ENCODE measurements at regions not wholly inside any gene's neighbourhood (a gene's known extent, or its start where the extent isn't known, plus 50 kb on each side); places are given as distances from the start of the nearest gene placed in this dataset.

GRCh38 chr18:59987102-59987501 lies 87.3 kb downstream of the PMAIP1 start:
- no peak for TF ChIP-seq CTCF (IDR thresholded peaks at IDR 0.05)
- TF ChIP-seq POLR2A (IDR thresholded peaks at IDR 0.05) = no peak
- no peak for TF ChIP-seq POLR2AphosphoS5 (IDR thresholded peaks at IDR 0.05)

Measured in breast epithelium (tissue), 3 donors.